GM20431 (cell line): ENCODE measurements at regions not wholly inside any gene's neighbourhood (a gene's known extent, or its start where the extent isn't known, plus 50 kb on each side); places are given as distances from the start of the nearest gene placed in this dataset.

Experiments used
- in situ Hi-C: fragments of 300-500 bp; cut with MseI, MboI; formaldehyde crosslinking; loops from one replicate; pipeline ENCODE4 v1.15.0; 2020; ENCODE audit warnings: low sequenced_read_pairs; ENCODE audit not compliant: unreplicated experiment

GRCh38 chr2:198390670-198391069 is 586.3 kb downstream of the PLCL1 start:
- in situ Hi-C loops: no loop called here

DNA sequence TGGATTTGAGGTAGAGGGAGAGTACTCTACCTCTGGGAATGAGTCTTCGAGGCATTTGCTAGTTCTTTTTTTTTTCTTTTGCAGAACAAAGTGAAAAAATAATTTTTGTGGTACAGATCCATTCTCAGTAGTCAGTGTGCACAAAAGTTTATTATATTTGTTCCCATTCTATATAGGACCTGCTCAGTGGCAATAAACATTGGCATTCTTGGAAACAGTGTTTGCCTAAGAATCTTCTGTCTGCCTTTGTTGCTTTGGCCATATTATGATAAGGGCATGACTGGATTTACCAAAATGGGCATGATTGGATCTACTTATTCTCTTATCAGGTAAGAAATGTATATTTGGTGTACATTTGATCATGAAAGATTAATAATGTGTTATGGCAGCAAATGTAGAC is 583.3 kb downstream of the PLCL1 start:
- in situ Hi-C loops: no loop called here

DNA sequence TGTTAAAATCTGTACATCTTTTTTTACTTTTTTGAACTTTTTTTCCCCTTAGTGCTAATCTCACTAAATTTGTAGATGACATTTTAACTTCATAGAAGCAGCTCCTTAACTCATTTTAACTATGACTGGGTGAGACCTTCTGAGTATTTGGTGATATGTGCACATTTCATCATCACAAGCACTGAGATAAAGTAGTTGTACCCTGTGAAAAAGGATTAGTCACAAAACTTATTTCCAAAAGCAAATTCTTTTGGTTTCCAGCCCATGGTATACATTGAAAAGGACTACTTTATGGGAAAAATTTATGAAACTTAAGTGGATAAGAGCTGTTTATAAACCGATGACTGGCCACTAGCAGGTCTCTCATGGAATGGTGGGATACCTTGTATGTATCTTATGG is 581.5 kb downstream of the PLCL1 start:
- in situ Hi-C loops: no loop called here

GRCh38 chr2:198385326-198385725 is 580.9 kb downstream of the PLCL1 start:
- in situ Hi-C loops: no loop called here

DNA sequence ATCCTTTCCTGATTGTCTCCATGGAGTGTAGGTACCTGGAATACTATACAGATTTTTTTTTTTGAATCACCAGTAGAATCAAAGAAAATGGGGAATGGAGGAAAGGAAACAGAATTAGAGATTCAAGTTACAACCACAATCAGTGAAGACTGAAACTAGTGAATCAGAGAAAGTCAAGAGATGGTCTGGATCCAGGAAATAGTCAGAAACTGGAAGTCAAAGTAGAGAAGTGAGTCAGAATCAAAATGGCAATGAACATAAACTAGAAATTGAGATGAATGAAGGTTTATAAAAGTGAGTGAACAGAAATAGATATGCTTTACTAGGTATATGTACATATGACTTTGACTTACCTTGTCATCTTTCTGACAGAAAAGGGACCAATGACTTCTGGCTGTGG is 579.0 kb downstream of the PLCL1 start:
- in situ Hi-C loops: no loop called here

DNA sequence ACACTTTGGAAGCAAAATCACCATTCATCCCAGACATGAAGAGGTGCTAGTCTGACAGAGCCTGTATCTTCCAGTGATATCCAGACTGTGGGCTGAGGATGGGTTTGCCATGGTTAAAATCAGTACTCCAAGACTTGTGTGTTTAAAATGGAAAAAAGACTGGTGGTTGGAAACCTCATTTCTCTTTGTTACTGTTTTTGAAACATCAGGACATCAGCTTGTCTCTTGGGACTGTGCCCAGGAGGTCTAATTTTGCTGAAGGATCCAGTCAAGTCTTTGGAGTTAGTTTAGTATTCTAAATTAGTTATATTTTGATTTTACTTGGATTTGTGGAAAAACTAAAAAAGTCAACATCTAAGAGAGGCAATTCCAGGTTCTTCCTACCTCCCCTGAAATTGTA is 578.4 kb downstream of the PLCL1 start:
- in situ Hi-C loops: no loop called here

DNA sequence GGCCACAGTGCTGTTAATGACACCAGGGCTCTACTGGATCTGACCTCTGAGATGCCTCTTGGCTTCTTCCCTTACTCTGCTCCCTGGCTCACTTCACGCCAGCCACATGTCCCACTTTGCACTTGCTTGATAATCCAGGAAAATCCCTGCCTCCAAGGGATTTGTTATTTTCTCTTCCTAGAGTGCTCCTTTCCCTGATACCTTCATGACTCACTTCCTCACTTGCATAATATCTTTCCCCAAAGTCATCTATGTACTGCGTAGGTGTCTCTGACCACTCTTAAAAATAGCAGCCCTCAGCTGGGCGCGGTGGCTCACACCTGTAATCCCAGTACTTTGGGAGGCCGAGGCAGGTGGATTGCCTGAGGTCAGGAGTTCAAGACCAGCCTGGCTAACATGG is 572.3 kb downstream of the PLCL1 start:
- in situ Hi-C loops: no loop called here

- in situ Hi-C loops: no loop called here
These were observed 570.7 kb downstream of the PLCL1 start for GRCh38 chr2:198375083-198375410.

GRCh38 chr2:198374375-198375082 is 570.1 kb downstream of the PLCL1 start:
- in situ Hi-C loops: no loop called here

DNA sequence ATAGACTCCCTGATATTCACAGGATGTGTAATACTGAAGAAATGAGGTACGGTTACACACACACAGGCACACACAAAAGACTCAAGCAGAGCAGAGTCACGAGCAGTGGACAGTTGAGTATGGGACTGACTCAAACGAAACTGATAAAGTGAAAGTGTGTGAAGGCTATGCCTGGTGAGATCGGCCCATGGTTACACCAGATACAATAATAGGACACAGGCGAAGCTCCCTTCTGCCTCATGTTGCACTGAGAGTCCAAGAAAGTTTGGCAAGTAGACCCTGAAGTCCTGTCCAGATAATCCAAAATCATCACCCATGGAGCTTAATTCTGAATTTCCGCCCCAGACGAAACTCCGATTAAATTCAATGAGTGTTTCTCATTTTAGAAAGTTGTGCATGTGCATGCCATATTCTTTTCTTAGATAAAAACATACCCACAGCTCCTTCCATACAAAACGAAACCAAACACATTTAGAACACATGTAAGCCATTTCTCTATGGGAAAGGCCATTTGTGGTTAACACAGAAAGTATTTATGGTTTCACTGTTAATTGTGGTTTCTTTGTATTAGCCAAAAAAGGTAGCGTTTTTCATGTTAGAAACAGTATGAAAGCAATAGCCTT is 567.6 kb downstream of the PLCL1 start:
- in situ Hi-C loops: no loop called here

DNA sequence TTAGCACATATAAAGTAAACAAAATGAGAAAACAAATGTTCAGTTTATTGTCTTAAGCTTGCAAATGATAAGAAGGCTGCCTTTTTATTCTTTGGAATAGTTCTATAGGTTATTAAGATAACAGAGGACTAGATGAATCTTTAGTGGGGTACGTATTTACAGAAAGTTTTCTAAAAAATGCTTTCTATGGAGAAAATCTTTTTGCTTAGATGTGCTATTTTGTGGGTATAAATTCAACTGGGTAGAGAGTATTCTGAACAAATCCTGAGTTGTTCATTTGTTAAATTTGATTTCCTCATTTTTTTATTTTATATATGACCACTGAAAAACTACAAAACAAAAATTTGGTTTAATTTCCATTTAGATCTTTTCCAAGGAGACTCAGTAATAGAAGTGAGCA is 566.9 kb downstream of the PLCL1 start:
- in situ Hi-C loops: no loop called here

DNA sequence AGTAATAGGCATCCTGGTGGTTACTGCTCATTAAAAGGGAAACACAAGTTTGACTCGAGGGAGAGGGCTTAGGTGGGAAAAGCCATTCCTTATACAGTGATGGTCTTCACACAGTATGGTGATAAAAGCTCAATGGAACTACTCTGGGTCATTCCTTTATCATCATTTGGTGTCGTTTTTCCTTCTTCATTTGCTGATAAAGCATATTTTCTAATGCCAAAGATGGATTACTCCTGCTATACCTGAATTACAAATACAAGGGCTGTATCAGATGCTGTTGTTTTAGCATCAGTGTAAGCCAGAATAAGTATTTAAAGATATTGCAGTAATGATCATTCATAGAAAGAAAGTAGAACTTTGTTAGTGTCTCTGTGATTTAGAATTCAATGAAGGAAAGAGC is 563.7 kb downstream of the PLCL1 start:
- in situ Hi-C loops: no loop called here

DNA sequence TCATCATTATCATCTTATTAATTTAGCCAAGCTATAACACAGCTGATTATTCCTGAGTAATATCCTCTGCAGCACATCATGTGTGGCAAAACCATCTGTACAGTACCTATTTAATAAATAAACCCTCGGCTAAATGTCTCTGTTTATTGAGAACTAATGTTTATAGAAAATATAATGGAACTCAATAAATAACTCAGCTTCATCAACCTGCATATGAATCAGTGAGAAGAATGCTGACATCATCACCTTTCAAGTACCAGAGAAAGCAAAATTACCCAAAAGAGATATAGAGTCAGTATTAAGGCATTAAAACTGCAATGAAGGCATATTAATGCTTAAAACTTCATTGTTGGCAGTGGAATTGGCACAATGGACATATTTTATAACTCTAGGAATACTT is 558.3 kb downstream of the PLCL1 start:
- in situ Hi-C loops: no loop called here

DNA sequence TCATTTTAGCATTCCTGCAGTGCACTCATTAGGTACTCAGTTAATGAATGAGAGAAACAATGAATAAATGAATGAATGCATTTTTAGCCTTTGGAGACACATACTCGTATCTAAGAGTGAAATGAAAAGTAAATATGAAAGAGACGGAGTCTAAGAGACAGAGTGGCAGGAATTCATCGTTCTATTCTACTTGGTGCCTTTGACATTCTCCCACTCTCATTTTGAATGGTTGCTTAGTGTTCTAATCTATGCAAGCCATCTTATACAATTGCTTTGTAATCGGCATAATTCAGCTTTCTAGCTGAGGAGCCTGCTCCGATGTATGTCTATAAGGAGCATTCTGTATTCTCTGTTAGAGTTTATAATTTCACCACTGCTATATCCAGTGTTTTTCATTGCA is 554.9 kb downstream of the PLCL1 start:
- in situ Hi-C loops: no loop called here

GRCh38 chr2:198356157-198356556 is 551.8 kb downstream of the PLCL1 start:
- in situ Hi-C loops: no loop called here

GRCh38 chr2:198351647-198352046 is 547.3 kb downstream of the PLCL1 start:
- in situ Hi-C loops: no loop called here

DNA sequence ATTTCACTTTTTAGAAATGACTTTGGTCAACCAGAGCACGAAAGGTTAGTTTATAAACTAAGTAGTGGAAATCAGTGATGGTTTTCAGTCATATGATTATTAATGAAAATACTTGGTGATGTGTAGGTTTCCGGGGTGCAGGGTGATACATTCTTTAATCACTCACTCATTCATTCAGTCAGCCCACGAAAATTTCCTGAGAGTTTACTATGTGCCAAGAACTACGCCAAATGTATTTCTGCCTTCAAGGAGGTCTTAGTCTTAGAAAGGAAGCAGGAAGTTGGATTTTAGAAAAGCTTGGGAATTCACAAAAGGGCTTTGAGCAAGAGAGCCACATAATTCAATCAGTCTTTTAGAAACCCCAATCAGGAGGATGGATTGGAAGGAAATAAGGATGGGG is 543.6 kb downstream of the PLCL1 start:
- in situ Hi-C loops: no loop called here

- in situ Hi-C loops: no loop called here
These were observed 543.0 kb downstream of the PLCL1 start for GRCh38 chr2:198347349-198347748.

GRCh38 chr2:198343471-198343870 is 539.1 kb downstream of the PLCL1 start:
- in situ Hi-C loops: no loop called here

DNA sequence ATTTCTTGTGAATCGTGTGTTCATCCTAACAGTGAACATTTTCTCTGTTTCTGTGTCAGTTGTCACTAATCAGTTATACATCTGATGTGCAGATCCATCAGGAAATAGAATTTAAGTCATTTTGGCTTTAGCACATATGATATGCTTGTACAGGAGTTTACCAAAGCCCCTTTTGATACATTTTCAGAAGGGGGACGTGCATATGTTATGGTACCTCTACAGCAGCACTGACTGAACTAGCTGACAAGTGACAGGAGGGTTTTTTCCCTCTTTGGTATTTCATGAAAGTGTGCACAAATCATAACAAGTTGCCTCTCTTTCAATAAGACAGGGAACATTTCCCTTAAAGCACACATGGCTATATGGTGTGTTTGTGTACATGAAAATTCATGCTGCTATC is 536.5 kb downstream of the PLCL1 start:
- in situ Hi-C loops: no loop called here

DNA sequence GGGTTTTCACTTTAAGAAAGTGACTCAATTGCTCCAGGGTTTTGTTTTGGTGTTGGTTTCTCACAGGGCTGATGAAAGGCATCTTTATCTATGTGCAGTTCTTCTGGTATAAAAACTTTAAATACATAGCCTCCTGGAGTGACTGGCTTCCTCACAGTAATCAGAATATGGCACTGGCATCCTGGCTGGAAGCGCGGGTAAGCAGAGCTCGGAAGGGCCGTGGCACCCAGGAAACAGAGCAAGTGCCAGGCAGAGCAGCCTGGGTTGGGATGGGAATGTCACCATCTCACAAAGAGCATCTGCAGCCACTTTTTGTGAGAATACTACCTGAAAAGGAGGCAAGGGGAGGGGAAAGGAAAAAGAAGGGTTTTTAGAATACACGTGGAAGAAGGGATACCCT is 534.7 kb downstream of the PLCL1 start:
- in situ Hi-C loops: no loop called here

DNA sequence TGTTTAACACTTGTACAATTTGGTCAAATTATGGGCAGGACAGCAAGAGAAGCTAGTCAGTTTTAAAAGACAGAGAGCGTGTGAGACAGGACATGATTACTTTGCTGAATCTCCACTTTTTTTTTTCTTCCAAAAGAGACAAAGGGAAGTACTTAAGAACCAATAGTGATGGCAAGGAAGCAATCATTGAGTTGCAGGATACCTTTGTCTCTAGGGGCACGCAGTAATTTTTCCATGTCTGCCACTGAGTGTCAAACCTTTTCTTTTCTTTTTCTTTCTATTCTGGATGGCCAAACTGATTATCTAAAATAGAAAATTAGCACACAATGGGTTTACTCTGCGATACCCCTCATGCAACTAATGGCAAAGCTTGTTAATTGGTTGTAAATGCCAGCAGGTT is 533.0 kb downstream of the PLCL1 start:
- in situ Hi-C loops: no loop called here
